WERI-Rb-1 (cell line): ENCODE measurements at regions not wholly inside any gene's neighbourhood (a gene's known extent, or its start where the extent isn't known, plus 50 kb on each side); places are given as distances from the start of the nearest gene placed in this dataset.

ENCODE experiments used
- DNase-seq: peaks from one replicate; pipeline ENCODE4 v3.0.0-alpha.2; 2020
- H3K27ac ChIP-seq: fragments of 250-450 bp; sonication (Bioruptor Pico); 2 replicates; pipeline ENCODE4 v1.5.1; 2020; ENCODE audit warnings: mild to moderate bottlenecking, moderate library complexity
- H3K27me3 ChIP-seq: fragments of 250-450 bp; sonication (Bioruptor Pico); 2 replicates; pipeline ENCODE4 v1.5.1; 2021; ENCODE audit warnings: mild to moderate bottlenecking, low read depth, moderate library complexity; ENCODE audit not compliant: insufficient read depth, severe bottlenecking
- H3K36me3 ChIP-seq: fragments of 250-450 bp; sonication (Bioruptor Pico); 2 replicates; pipeline ENCODE4 v1.5.1; 2020; ENCODE audit warnings: mild to moderate bottlenecking, moderate library complexity
- H3K4me3 ChIP-seq: 2 replicates; pipeline ENCODE4 v1.5.1; 2011; ENCODE audit warnings: low read depth, mild to moderate bottlenecking, control low read depth, low read length
- H3K9me3 ChIP-seq: fragments of 250-450 bp; sonication (Bioruptor Pico); 2 replicates; pipeline ENCODE4 v1.5.1; 2021; ENCODE audit warnings: mild to moderate bottlenecking, moderate library complexity; ENCODE audit not compliant: severe bottlenecking
- TF ChIP-seq, protein P1 (sequence below): IDR thresholded peaks from 2 replicates; pipeline ENCODE4 v1.5.1; 2011; ENCODE audit warnings: low read depth, mild to moderate bottlenecking, control low read depth, inconsistent platforms, low read length

DNA sequence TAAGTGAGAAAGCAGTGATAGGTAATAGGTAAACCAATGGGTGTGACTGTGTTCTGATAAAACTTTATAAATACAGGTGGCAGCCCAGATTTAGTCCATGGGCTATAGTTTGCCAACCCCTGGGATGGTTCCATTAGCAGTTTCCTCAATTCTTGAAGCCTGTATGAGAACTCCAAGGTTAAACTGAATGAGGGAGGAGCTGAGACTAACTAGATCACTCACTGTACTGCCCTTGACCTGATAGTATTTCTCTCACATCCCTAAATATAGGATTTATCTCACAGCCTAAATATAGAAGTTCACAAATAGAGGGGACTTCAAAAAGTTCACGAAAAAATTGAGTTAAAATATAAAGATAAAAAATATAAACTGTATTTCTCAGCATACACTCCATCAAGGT is 439.6 kb upstream of the CCDC196 start:
- Histone ChIP-seq H3K36me3 (no peaks in the 10 kb centered on the region), H3K9me3 (no peaks in the 10 kb centered on the region), H3K4me3 (no peak overlapping the region), H3K27me3 (no peaks in the 10 kb centered on the region), H3K27ac (peak overlapping the region; percentile 37)
- TF ChIP-seq, protein P1, sequence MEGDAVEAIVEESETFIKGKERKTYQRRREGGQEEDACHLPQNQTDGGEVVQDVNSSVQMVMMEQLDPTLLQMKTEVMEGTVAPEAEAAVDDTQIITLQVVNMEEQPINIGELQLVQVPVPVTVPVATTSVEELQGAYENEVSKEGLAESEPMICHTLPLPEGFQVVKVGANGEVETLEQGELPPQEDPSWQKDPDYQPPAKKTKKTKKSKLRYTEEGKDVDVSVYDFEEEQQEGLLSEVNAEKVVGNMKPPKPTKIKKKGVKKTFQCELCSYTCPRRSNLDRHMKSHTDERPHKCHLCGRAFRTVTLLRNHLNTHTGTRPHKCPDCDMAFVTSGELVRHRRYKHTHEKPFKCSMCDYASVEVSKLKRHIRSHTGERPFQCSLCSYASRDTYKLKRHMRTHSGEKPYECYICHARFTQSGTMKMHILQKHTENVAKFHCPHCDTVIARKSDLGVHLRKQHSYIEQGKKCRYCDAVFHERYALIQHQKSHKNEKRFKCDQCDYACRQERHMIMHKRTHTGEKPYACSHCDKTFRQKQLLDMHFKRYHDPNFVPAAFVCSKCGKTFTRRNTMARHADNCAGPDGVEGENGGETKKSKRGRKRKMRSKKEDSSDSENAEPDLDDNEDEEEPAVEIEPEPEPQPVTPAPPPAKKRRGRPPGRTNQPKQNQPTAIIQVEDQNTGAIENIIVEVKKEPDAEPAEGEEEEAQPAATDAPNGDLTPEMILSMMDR: no peak
- DNase-seq: no peak

DNA sequence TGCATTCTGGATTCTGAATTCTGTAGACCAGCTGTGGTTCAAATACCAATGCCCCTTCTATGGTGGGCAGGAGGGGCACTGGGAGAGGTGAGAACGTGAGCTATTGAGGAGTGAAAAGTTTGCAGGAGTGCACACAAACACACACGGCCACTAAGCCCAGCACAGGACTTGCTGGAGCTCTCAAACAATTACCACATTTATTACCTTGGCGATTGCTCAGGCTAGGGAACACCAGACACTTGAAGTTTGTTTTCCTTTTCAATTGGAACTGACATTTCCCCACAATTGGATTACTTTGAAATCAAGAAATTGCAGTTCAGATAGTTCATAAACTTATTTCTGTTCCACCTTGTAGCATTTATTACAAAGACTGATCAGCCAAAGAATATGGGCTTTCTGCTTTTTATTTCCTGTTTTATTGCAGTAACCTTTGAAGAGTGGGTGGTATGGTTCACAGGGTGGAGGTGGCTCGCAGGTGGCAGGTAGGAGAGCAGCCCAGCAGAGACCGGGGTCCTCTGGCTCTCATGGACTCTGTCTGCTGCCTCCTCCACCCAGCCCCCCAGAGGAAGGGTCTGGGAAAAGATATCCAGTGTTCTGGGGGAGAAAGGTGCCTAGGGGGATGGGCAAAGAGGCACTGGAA is 429.8 kb upstream of the CCDC196 start:
- DNase-seq: no peak
- TF ChIP-seq, protein P1: no peak

DNA sequence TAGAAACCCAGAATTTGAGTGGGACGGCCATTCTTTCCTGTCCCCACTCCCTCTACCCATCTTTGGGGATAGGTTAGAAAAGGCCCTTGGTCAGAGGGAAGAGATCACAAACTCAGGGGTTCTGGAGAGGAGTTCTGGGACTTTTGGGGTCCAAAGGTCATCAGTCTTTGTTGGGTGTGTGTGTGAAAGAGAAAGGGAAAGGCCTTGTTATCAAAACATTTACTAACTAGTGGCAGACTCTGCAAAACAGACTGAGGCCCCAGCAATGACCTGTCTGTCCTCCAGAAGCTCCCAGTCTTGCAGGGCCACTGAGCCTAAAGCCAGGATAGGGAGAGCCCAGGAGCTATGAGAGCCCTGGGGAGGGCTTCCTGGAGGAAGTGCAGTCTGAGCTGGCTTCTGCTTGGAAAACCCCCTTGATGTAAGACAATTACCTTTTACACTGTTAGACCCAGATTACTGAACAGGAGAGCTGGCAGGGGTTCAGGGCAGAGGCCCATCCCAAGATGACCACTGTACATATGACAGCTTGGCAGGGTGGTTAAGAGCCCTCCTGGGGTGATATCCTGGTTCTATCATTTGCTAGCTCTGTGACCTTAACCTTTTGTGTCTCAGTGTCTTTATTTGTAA is 429.1 kb upstream of the CCDC196 start:
- Histone ChIP-seq H3K27ac (no peak overlapping the region), H3K27me3 (no peaks in the 10 kb centered on the region), H3K9me3 (no peaks in the 10 kb centered on the region), H3K36me3 (no peaks in the 10 kb centered on the region), H3K4me3 (no peak overlapping the region)
- no peak for DNase-seq
- TF ChIP-seq, protein P1: no peak

More for the DNA sequence above, 429.8 kb upstream of the CCDC196 start:
- Histone ChIP-seq H3K9me3 (no peaks in the 10 kb centered on the region), H3K36me3 (no peaks in the 10 kb centered on the region), H3K4me3 (no peak overlapping the region), H3K27ac (no peak overlapping the region), H3K27me3 (no peaks in the 10 kb centered on the region)

DNA sequence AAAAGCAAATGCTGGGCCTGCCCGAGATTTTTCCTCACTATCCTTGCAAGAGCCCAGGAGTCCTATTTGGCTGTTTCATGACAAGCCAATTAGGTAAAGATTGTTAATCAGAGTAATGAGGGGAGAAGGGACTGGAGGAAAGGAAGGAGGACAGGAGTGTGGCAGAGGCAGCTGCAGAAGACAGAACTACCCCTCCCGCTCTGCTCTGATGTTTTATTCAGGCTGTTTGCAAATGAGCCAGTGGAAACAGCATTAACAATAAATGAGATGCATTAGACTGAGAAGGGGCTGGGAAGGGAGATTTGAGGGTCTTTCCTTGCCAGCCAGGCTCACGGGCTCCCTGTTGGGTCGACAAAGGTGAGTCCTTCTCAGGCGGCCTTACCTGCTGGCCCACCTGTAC is 421.0 kb upstream of the CCDC196 start:
- TF ChIP-seq, protein P1: no peak
- Histone ChIP-seq H3K36me3 (no peaks in the 10 kb centered on the region), H3K9me3 (no peaks in the 10 kb centered on the region), H3K4me3 (no peak overlapping the region), H3K27me3 (no peaks in the 10 kb centered on the region), H3K27ac (no peak overlapping the region)
- no peak for DNase-seq

DNA sequence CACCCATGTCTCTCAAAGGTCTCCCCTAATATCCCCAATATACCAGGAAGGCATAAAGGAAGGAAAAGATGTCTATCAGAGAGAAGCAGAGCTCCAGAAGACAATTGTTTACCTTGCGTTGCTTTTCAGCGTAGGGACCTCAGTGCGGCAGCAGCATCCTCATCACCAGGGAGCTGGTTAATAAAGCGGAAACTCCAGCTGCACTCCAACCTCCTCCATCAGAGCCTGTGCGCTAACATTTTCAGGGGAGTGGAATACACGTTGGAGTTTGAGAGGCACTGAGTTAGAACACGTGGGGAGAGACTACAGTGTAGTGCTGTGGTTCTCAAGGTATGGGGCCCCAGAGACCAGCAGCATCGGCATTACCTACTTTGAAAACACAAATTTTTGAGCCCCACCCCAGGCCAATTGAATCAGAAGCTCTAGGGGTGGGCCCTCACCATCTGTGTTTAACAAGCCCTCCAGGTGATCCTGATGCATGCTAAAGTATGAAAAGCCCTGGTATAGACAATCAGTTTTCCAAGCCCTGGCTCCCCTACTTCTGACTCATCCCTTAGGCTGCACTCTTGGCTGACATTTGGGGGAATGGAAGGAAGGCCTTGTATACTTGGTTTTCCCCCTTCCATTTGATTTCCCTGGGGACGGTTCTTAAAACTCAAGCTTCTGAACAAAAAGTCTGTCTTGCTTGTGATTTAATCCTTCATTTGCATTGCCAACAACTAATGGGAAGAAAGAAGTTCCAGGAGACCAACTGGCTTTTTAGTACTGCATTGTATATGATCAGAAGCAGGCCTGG is 419.0 kb upstream of the CCDC196 start:
- no peak for DNase-seq
- TF ChIP-seq, protein P1: no peak
- no peaks in the 10 kb centered on the region for H3K9me3 ChIP-seq

More for the DNA sequence above, 419.0 kb upstream of the CCDC196 start:
- Histone ChIP-seq H3K36me3 (no peaks in the 10 kb centered on the region), H3K27ac (no peak overlapping the region), H3K4me3 (no peak overlapping the region), H3K27me3 (no peaks in the 10 kb centered on the region)
